ENCODE measurements at regions not wholly inside any gene's neighbourhood (a gene's known extent, or its start where the extent isn't known, plus 50 kb on each side); places are given as distances from the start of the nearest gene placed in this dataset.

- TF ChIP-seq CTCF (conservative IDR thresholded peaks at IDR 0.05; ENCODE audit: low read depth in 2 of 2): no peak
- TF ChIP-seq REST (IDR thresholded peaks at IDR 0.05; ENCODE audit: unreplicated experiment): no peak
- TF ChIP-seq EZH2phosphoT487 (IDR thresholded peaks at IDR 0.05; ENCODE audit: unreplicated experiment): no peak
- TF ChIP-seq STAT1 (IDR thresholded peaks at IDR 0.05; ENCODE audit: unreplicated experiment): no peak
Measured at GRCh38 chr7:67505449-67505848, 508.8 kb downstream of the TYW1 start.
